ENCODE measurements at regions not wholly inside any gene's neighbourhood (a gene's known extent, or its start where the extent isn't known, plus 50 kb on each side); places are given as distances from the start of the nearest gene placed in this dataset.

- no peak for DNase-seq
These were observed 457.1 kb downstream of the SPRY1 start for GRCh38 chr4:123853651-123854050.

GRCh38 chr4:123856689-123857545 lies 460.3 kb downstream of the SPRY1 start:
- no peak for DNase-seq

- DNase-seq, result no peak
These were observed 461.9 kb downstream of the SPRY1 start for GRCh38 chr4:123858465-123858864.

GRCh38 chr4:123862812-123863211 lies 466.2 kb downstream of the SPRY1 start:
- DNase-seq, result no peak

GRCh38 chr4:123866796-123867195 lies 470.2 kb downstream of the SPRY1 start:
- no peak for DNase-seq

GRCh38 chr4:123867910-123868587 lies 471.5 kb downstream of the SPRY1 start:
- no peak for DNase-seq

GRCh38 chr4:123869286-123870215 lies 473.0 kb downstream of the SPRY1 start:
- DNase-seq, result no peak

- DNase-seq, result no peak
These were observed 473.8 kb downstream of the SPRY1 start for GRCh38 chr4:123870216-123870876.

- DNase-seq, result no peak
These were observed 474.7 kb downstream of the SPRY1 start for GRCh38 chr4:123871341-123871740.

GRCh38 chr4:123874063-123874462 lies 477.5 kb downstream of the SPRY1 start:
- DNase-seq, result no peak

GRCh38 chr4:123876143-123876542 lies 479.5 kb downstream of the SPRY1 start:
- no peak for DNase-seq

GRCh38 chr4:123876671-123877101 lies 480.1 kb downstream of the SPRY1 start:
- DNase-seq, result no peak

- DNase-seq, result no peak
These were observed 481.0 kb downstream of the SPRY1 start for GRCh38 chr4:123877551-123877950.

GRCh38 chr4:123878976-123879375 lies 482.4 kb downstream of the SPRY1 start:
- DNase-seq, result no peak

GRCh38 chr4:123880631-123881030 lies 484.0 kb downstream of the SPRY1 start:
- no peak for DNase-seq

GRCh38 chr4:123884922-123885321 lies 488.3 kb downstream of the SPRY1 start:
- DNase-seq, result no peak

GRCh38 chr4:123889507-123889906 lies 492.9 kb downstream of the SPRY1 start:
- no peak for DNase-seq

- no peak for DNase-seq
These were observed 494.3 kb downstream of the SPRY1 start for GRCh38 chr4:123890889-123891288.

- DNase-seq, result no peak
These were observed 495.3 kb downstream of the SPRY1 start for GRCh38 chr4:123891881-123892280.

- no peak for DNase-seq
These were observed 495.9 kb downstream of the SPRY1 start for GRCh38 chr4:123892368-123892976.

GRCh38 chr4:123893011-123893981 lies 496.7 kb downstream of the SPRY1 start:
- no peak for DNase-seq
